OCI-LY7 (cell line): ENCODE measurements at regions not wholly inside any gene's neighbourhood (a gene's known extent, or its start where the extent isn't known, plus 50 kb on each side); places are given as distances from the start of the nearest gene placed in this dataset.

Experiments used
- EZH2phosphoT487 ChIP-seq: fragments of 200-600 bp; sonication (generic); IDR thresholded peaks from 2 replicates; pipeline ENCODE4 v1.6.1; 2018; ENCODE audit warnings: low read depth, borderline replicate concordance, mild to moderate bottlenecking, mixed run types, antibody characterized with exemption, low read length, moderate library complexity, mixed read lengths
- TF ChIP-seq, protein P1 (sequence below): fragments of 200-600 bp; sonication (generic); conservative IDR thresholded peaks from 2 replicates; pipeline ENCODE4 v1.5.1; 2014; ENCODE audit warnings: mild to moderate bottlenecking, antibody characterized with exemption, low read length, moderate library complexity, mixed read lengths

DNA sequence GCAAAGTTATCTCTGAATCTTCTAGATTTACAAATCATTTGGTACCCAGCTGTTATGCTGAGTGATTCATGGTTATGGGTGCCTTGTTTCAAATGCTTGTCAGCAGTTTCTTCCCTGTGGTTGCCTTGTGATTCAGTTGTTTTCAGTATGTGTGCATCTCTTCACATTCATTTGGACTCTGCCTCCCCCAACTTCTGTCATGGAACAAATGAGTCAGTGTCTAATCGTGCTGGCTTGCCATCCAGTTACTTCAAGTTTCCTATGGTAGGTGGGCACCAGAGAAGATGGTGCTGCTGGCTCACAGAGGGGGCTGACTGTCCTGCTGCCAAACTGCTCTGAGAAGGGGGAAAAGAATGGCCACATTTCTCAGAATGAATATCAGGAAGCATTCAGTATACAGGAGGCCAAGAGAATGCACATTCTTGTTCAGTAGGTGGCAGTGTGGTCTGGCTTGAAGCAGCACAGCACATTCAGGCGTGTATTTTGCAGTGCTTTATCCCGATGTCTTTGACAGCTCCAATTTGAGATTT, 260.9 kb downstream of the GLUD2 start:
- TF ChIP-seq EZH2phosphoT487, result no peak
- TF ChIP-seq, protein P1, sequence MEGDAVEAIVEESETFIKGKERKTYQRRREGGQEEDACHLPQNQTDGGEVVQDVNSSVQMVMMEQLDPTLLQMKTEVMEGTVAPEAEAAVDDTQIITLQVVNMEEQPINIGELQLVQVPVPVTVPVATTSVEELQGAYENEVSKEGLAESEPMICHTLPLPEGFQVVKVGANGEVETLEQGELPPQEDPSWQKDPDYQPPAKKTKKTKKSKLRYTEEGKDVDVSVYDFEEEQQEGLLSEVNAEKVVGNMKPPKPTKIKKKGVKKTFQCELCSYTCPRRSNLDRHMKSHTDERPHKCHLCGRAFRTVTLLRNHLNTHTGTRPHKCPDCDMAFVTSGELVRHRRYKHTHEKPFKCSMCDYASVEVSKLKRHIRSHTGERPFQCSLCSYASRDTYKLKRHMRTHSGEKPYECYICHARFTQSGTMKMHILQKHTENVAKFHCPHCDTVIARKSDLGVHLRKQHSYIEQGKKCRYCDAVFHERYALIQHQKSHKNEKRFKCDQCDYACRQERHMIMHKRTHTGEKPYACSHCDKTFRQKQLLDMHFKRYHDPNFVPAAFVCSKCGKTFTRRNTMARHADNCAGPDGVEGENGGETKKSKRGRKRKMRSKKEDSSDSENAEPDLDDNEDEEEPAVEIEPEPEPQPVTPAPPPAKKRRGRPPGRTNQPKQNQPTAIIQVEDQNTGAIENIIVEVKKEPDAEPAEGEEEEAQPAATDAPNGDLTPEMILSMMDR, result peak; percentile 72
